H9 (cell line): ENCODE measurements at regions not wholly inside any gene's neighbourhood (a gene's known extent, or its start where the extent isn't known, plus 50 kb on each side); places are given as distances from the start of the nearest gene placed in this dataset.

Experiments
- DNase-seq: peaks from one replicate; pipeline ENCODE4 v3.0.0-alpha.2; 2017
- H2AFZ ChIP-seq: one replicate; pipeline ENCODE4 v1.6.1; 2013; ENCODE audit warnings: mild to moderate bottlenecking, low read length, control low read depth, moderate library complexity
- H2AK5ac ChIP-seq: 2 replicates; pipeline ENCODE4 v1.6.1; 2013; ENCODE audit warnings: low read length, control low read depth, mixed read lengths; ENCODE audit not compliant: insufficient read length
- H2BK120ac ChIP-seq: one replicate; pipeline ENCODE4 v1.6.1; 2013; ENCODE audit warnings: low read depth, mild to moderate bottlenecking, low read length, control low read depth, inconsistent platforms; ENCODE audit not compliant: poor library complexity, severe bottlenecking
- H2BK12ac ChIP-seq: 2 replicates; pipeline ENCODE4 v1.6.1; 2013; ENCODE audit warnings: low read length, control low read depth, mixed read lengths, low read depth; ENCODE audit not compliant: insufficient read length
- H2BK15ac ChIP-seq: 2 replicates; pipeline ENCODE4 v1.6.1; 2013; ENCODE audit warnings: low read depth, low read length, control low read depth
- H2BK20ac ChIP-seq: one replicate; pipeline ENCODE4 v1.6.1; 2013; ENCODE audit warnings: low read depth, mild to moderate bottlenecking, low read length, control low read depth, inconsistent platforms; ENCODE audit not compliant: poor library complexity, severe bottlenecking
- H2BK5ac ChIP-seq: 2 replicates; pipeline ENCODE4 v1.6.1; 2013; ENCODE audit warnings: low read length, control low read depth, mixed read lengths; ENCODE audit not compliant: insufficient read length
- H3K14ac ChIP-seq: 2 replicates; pipeline ENCODE4 v1.6.1; 2013; ENCODE audit warnings: low read length, control low read depth; ENCODE audit not compliant: insufficient read depth
- H3K18ac ChIP-seq: 2 replicates; pipeline ENCODE4 v1.6.1; 2013; ENCODE audit warnings: low read depth, mild to moderate bottlenecking, mixed read lengths, low read length, control low read depth; ENCODE audit not compliant: insufficient read length
- H3K23ac ChIP-seq: 2 replicates; pipeline ENCODE4 v1.6.1; 2013; ENCODE audit warnings: low read length, control low read depth, mixed read lengths, low read depth; ENCODE audit not compliant: insufficient read length
- H3K23me2 ChIP-seq: 2 replicates; pipeline ENCODE4 v1.6.1; 2013; ENCODE audit warnings: low read depth, mild to moderate bottlenecking, mixed read lengths, low read length, control low read depth; ENCODE audit not compliant: insufficient read length, poor library complexity, severe bottlenecking
- H3K27ac ChIP-seq: 2 replicates; pipeline ENCODE4 v1.5.1; 2013; ENCODE audit warnings: low read length, control low read depth, mixed read lengths, low read depth; ENCODE audit not compliant: insufficient read length
- H3K27me3 ChIP-seq: 2 replicates; pipeline ENCODE4 v1.6.1; 2013; ENCODE audit warnings: low read length, control low read depth, inconsistent platforms; ENCODE audit not compliant: insufficient read depth
- H3K4ac ChIP-seq: 2 replicates; pipeline ENCODE4 v1.6.1; 2013; ENCODE audit warnings: low read depth, mild to moderate bottlenecking, control low read depth, inconsistent platforms, low read length, moderate library complexity
- H3K4me1 ChIP-seq: 2 replicates; pipeline ENCODE4 v1.6.1; 2013; ENCODE audit warnings: low read length, control low read depth, inconsistent platforms; ENCODE audit not compliant: insufficient read depth
- H3K4me2 ChIP-seq: 2 replicates; pipeline ENCODE4 v1.6.1; 2013; ENCODE audit warnings: low read length, control low read depth, mixed read lengths; ENCODE audit not compliant: insufficient read length, insufficient read depth
- H3K56ac ChIP-seq: 2 replicates; pipeline ENCODE4 v1.6.1; 2013; ENCODE audit warnings: low read depth, mild to moderate bottlenecking, mixed read lengths, low read length, control low read depth; ENCODE audit not compliant: insufficient read length
- H3K79me1 ChIP-seq: 2 replicates; pipeline ENCODE4 v1.6.1; 2013; ENCODE audit warnings: low read depth, mild to moderate bottlenecking, moderate library complexity, low read length, control low read depth, inconsistent platforms; ENCODE audit not compliant: insufficient read depth, poor library complexity, severe bottlenecking
- H3K79me2 ChIP-seq: 2 replicates; pipeline ENCODE4 v1.6.1; 2013; ENCODE audit warnings: low read length, control low read depth, inconsistent platforms; ENCODE audit not compliant: insufficient read depth
- H3K9ac ChIP-seq: 2 replicates; pipeline ENCODE4 v1.6.1; 2013; ENCODE audit warnings: low read length, control low read depth, mixed read lengths; ENCODE audit not compliant: insufficient read length; ENCODE audit errors: extremely low read depth
- H3K9me3 ChIP-seq: one replicate; pipeline ENCODE4 v1.6.1; 2013; ENCODE audit warnings: low read depth, low read length, inconsistent platforms; ENCODE audit not compliant: control insufficient read depth
- H3T11ph ChIP-seq: one replicate; pipeline ENCODE4 v1.6.1; 2013; ENCODE audit warnings: mild to moderate bottlenecking, low read length, control low read depth, inconsistent platforms
- H4K20me1 ChIP-seq: one replicate; pipeline ENCODE4 v1.6.1; 2013; ENCODE audit not compliant: control insufficient read depth, insufficient read length, insufficient read depth
- H4K5ac ChIP-seq: 2 replicates; pipeline ENCODE4 v1.6.1; 2013; ENCODE audit warnings: low read depth, mild to moderate bottlenecking, mixed read lengths, low read length, control low read depth; ENCODE audit not compliant: insufficient read length
- H4K8ac ChIP-seq: replicated peaks from 2 replicates; pipeline ENCODE4 v1.6.1; 2013; ENCODE audit warnings: low read length, control low read depth, mixed read lengths, low read depth; ENCODE audit not compliant: insufficient read length
- H4K91ac ChIP-seq: 2 replicates; pipeline ENCODE4 v1.6.1; 2013; ENCODE audit warnings: low read depth, mild to moderate bottlenecking, moderate library complexity, mixed read lengths, low read length, control low read depth; ENCODE audit not compliant: insufficient read length
- H3K27ac Mint-ChIP-seq, 3 experiments: 2 replicates in 2 of 3; 3 replicates in 1 of 3; pipeline ENCODE4 v1.8.0; 2020 to 2021; ENCODE audit warnings: mixed read lengths in 3 of 3, mild to moderate bottlenecking in 1 of 3, moderate library complexity in 1 of 3
- H3K27me3 Mint-ChIP-seq: 2 replicates; pipeline ENCODE4 v1.8.0; 2021; ENCODE audit warnings: low read depth, mild to moderate bottlenecking, moderate library complexity, mixed read lengths
- H3K36me3 Mint-ChIP-seq, 3 experiments: 2 replicates in 2 of 3; 3 replicates in 1 of 3; pipeline ENCODE4 v1.8.0; 2020 to 2021; ENCODE audit warnings: low read depth in 3 of 3, mixed read lengths in 3 of 3; ENCODE audit not compliant: insufficient read depth in 1 of 3
- H3K4me1 Mint-ChIP-seq, 2 experiments: 2 replicates each; pipeline ENCODE4 v1.8.0; 2020; ENCODE audit warnings: mixed read lengths in 2 of 2
- H3K4me3 Mint-ChIP-seq, 2 experiments: 2 replicates in 1 of 2; 3 replicates in 1 of 2; pipeline ENCODE4 v1.8.0; 2020 to 2021; ENCODE audit warnings: mild to moderate bottlenecking in 2 of 2, mixed read lengths in 2 of 2, moderate library complexity in 1 of 2
- H3K9me3 Mint-ChIP-seq, 2 experiments: 2 replicates in 1 of 2; 3 replicates in 1 of 2; pipeline ENCODE4 v1.8.0; 2020; ENCODE audit warnings: mild to moderate bottlenecking in 2 of 2, mixed read lengths in 2 of 2, moderate library complexity in 1 of 2
- WGBS: extraction: QIAGEN DNeasy Blood & Tissue Kit; methylation state at CpG from one replicate; pipeline ENCODE4 v1.1.7; 2013; ENCODE audit warnings: missing lambda C conversion rate, low lambda C conversion rate, mixed read lengths; ENCODE audit not compliant: insufficient read length; ENCODE audit errors: extremely low coverage; 5-methylcytosine and 5-hydroxymethylcytosine counted together
- TF ChIP-seq, protein P1 (sequence below): fragments of 200-600 bp; sonication (generic); conservative IDR thresholded peaks from 3 replicates; pipeline ENCODE4 v1.8.0; 2021; ENCODE audit warnings: antibody characterized with exemption, mild to moderate bottlenecking

DNA sequence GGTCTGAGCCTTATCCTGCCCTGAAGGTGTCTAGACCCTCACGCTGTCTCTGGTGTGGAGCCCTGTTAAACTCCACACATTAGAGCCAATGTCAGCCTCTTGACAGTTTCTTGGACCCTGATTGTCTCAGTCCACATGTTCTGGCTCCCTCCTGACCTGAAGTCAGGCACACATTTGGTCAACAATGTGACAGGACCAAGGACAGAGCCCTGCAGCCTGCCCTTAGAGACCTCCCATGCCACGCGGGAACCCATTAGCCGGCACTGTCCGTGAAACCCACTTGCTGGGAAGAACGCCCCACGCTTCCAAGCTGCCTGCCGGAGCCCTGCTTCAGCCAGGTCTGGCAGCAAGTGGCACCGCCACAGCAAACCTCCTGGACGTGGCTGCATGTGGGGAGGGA is 162.7 kb upstream of the LINGO1 start:
- Mint-ChIP-seq H3K36me3 (no peaks in the 10 kb centered on the region), H3K27ac (peak overlapping the region in 1 of 3 experiments; percentile 89; a peak in 1 of 7 replicates), H3K9me3 (no peaks in the 10 kb centered on the region; a peak in 1 of 5 replicates), H3K27me3 (peaks cover 1% of the 10 kb centered on the region), H3K4me1 (peaks cover 6 to 18% of the 10 kb centered on the region in 2 experiments), H3K4me3 (no peak overlapping the region)
- no peak overlapping the region for H2AFZ ChIP-seq
- no peak overlapping the region for H3K23ac ChIP-seq
- no peak overlapping the region for H3K14ac ChIP-seq
- TF ChIP-seq, protein P1, sequence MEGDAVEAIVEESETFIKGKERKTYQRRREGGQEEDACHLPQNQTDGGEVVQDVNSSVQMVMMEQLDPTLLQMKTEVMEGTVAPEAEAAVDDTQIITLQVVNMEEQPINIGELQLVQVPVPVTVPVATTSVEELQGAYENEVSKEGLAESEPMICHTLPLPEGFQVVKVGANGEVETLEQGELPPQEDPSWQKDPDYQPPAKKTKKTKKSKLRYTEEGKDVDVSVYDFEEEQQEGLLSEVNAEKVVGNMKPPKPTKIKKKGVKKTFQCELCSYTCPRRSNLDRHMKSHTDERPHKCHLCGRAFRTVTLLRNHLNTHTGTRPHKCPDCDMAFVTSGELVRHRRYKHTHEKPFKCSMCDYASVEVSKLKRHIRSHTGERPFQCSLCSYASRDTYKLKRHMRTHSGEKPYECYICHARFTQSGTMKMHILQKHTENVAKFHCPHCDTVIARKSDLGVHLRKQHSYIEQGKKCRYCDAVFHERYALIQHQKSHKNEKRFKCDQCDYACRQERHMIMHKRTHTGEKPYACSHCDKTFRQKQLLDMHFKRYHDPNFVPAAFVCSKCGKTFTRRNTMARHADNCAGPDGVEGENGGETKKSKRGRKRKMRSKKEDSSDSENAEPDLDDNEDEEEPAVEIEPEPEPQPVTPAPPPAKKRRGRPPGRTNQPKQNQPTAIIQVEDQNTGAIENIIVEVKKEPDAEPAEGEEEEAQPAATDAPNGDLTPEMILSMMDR, result no peak
- H3K56ac ChIP-seq, result no peak overlapping the region
- H2BK5ac ChIP-seq, result no peak overlapping the region
- H2AK5ac ChIP-seq, result no peak overlapping the region
- H3K79me2 ChIP-seq, result no peaks in the 10 kb centered on the region
- H3K79me1 ChIP-seq, result no peaks in the 10 kb centered on the region
- no peak overlapping the region for H2BK12ac ChIP-seq
- no peak overlapping the region for H3K18ac ChIP-seq
- no peaks in the 10 kb centered on the region for H3K27me3 ChIP-seq
- H3K4ac ChIP-seq, result no peak overlapping the region
- H3K9ac ChIP-seq, result no peak overlapping the region
- no peak overlapping the region for H3K27ac ChIP-seq
- WGBS, result no CpG with 5 or more reads among the region's 10 CpGs
- no peak overlapping the region for H3K4me2 ChIP-seq
- no peak overlapping the region for H4K5ac ChIP-seq
- no peaks in the 10 kb centered on the region for H4K20me1 ChIP-seq
- no peak overlapping the region for H2BK20ac ChIP-seq
- no peak overlapping the region for H3T11ph ChIP-seq
- H4K8ac ChIP-seq, result no peak overlapping the region
- H3K9me3 ChIP-seq, result no peaks in the 10 kb centered on the region
- H2BK120ac ChIP-seq, result no peak overlapping the region
- no peak overlapping the region for H4K91ac ChIP-seq
- no peaks in the 10 kb centered on the region for H3K4me1 ChIP-seq
- H3K23me2 ChIP-seq, result no peaks in the 10 kb centered on the region
- DNase-seq, result no peak
- H2BK15ac ChIP-seq, result no peak overlapping the region
